HS-5 (cell line): ENCODE measurements at regions not wholly inside any gene's neighbourhood (a gene's known extent, or its start where the extent isn't known, plus 50 kb on each side); places are given as distances from the start of the nearest gene placed in this dataset.
"Not testable (repeated sequence)": the region's sequence is repeated elsewhere in the genome, so short reads cannot be mapped to it uniquely, and the experiment has no call there.

ENCODE experiments used
- DNase-seq: peaks from one replicate; pipeline ENCODE4 v3.0.0-alpha.2; 2012; ENCODE audit warnings: low read depth

GRCh38 chr6:27806981-27807440 lies 105.2 kb downstream of the OR2B2 start:
- no peak for DNase-seq

- no peak for DNase-seq
Observed at GRCh38 chr6:27805347-27805746, 106.8 kb downstream of the OR2B2 start.

- DNase-seq = no peak
Observed at GRCh38 chr6:27804851-27805250, 107.3 kb downstream of the OR2B2 start.

- no peak for DNase-seq
Observed at GRCh38 chr6:27800731-27801373, 111.3 kb downstream of the OR2B2 start.

- no peak for DNase-seq
Observed at GRCh38 chr6:27797960-27798359, 114.2 kb downstream of the OR2B2 start.

- not testable (repeated sequence) for DNase-seq
Observed at GRCh38 chr6:27796736-27797481, 115.3 kb downstream of the OR2B2 start.

- DNase-seq = peak; percentile 93
Observed at GRCh38 chr6:27795697-27796494, 116.3 kb downstream of the OR2B2 start.

- DNase-seq = peak; percentile 84
Observed at GRCh38 chr6:27791182-27791943, 120.8 kb downstream of the OR2B2 start.

- not testable (repeated sequence) for DNase-seq
Observed at GRCh38 chr6:27788376-27788775, 123.8 kb downstream of the OR2B2 start.

- no peak for DNase-seq
Observed at GRCh38 chr6:27786048-27786447, 126.1 kb downstream of the OR2B2 start.

- DNase-seq = no peak
Observed at GRCh38 chr6:27785294-27785693, 126.9 kb downstream of the OR2B2 start.

- no peak for DNase-seq
Observed at GRCh38 chr6:27782748-27783147, 129.4 kb downstream of the OR2B2 start.

GRCh38 chr6:27778625-27779417 lies 133.4 kb downstream of the OR2B2 start:
- DNase-seq = no peak

GRCh38 chr6:27777614-27778355 lies 134.4 kb downstream of the OR2B2 start:
- DNase-seq = no peak

GRCh38 chr6:27777126-27777525 lies 135.1 kb downstream of the OR2B2 start:
- no peak for DNase-seq

GRCh38 chr6:27776504-27776903 lies 135.7 kb downstream of the OR2B2 start:
- DNase-seq = no peak

GRCh38 chr6:27775796-27776184 lies 136.4 kb downstream of the OR2B2 start:
- no peak for DNase-seq

- DNase-seq = not testable (repeated sequence)
Observed at GRCh38 chr6:27775138-27775795, 136.9 kb downstream of the OR2B2 start.

GRCh38 chr6:27774264-27774600 lies 138.0 kb downstream of the OR2B2 start:
- DNase-seq = not testable (repeated sequence)
